Esophagus muscularis mucosa (tissue), 4 donors: ENCODE measurements at regions not wholly inside any gene's neighbourhood (a gene's known extent, or its start where the extent isn't known, plus 50 kb on each side); places are given as distances from the start of the nearest gene placed in this dataset.

ENCODE experiments used
- DNase-seq: peaks from one replicate; pipeline ENCODE4 v3.0.0-alpha.2; 2017; ENCODE audit errors: extremely low spot score
- H3K27ac ChIP-seq, 4 donors: fragments of 200-600 bp; sonication (generic); replicated peaks in 1 of 4; 1 replicate in 3 of 4; 2 replicates in 1 of 4; pipeline ENCODE4 v1.5.1; 2016 to 2019; ENCODE audit warnings: mild to moderate bottlenecking in 1 of 4
- H3K27me3 ChIP-seq, 4 donors: fragments of 200-600 bp; sonication (generic); one replicate each; pipeline versions ENCODE4 v1.5.1 to v1.6.0; 2016 to 2019
- H3K36me3 ChIP-seq, 4 donors: fragments of 200-600 bp; sonication (generic); one replicate each; pipeline ENCODE4 v1.5.1; 2016 to 2019
- H3K4me1 ChIP-seq, 4 donors: fragments of 200-600 bp; sonication (generic); one replicate each; pipeline ENCODE4 v1.5.1; 2016 to 2019
- H3K4me3 ChIP-seq, 4 donors: fragments of 200-600 bp; sonication (generic); 1 replicate in 2 of 4; 2 replicates in 2 of 4; pipeline ENCODE4 v1.5.1; 2016 to 2019; ENCODE audit warnings: mild to moderate bottlenecking in 4 of 4, moderate library complexity in 1 of 4
- H3K9me3 ChIP-seq, 4 donors: fragments of 200-600 bp; sonication (generic); 1 replicate in 3 of 4; 2 replicates in 1 of 4; pipeline ENCODE4 v1.5.1; 2016 to 2019
- CTCF ChIP-seq, 3 experiments: fragments of 200-600 bp in 2 of 3; fragments of 450-650 bp in 1 of 3; sonication (generic) in 2 of 3; IDR thresholded peaks; one replicate each; pipeline ENCODE4 v1.5.1; 2017 to 2019; ENCODE audit warnings: antibody characterized with exemption in 3 of 3, mild to moderate bottlenecking in 2 of 3, moderate library complexity in 1 of 3
- EP300 ChIP-seq: sonication (generic); formaldehyde crosslinking; IDR thresholded peaks from one replicate; pipeline ENCODE4 v1.6.1; 2017; ENCODE audit warnings: antibody characterized with exemption
- POLR2A ChIP-seq: fragments of 450-650 bp; IDR thresholded peaks from one replicate; pipeline ENCODE4 v1.6.1; 2017; ENCODE audit warnings: antibody characterized with exemption, moderate library complexity, mild to moderate bottlenecking, low read depth
- POLR2AphosphoS5 ChIP-seq, 2 donors: sonication (generic); formaldehyde crosslinking; IDR thresholded peaks; one replicate each; pipeline ENCODE4 v1.6.1; 2017; ENCODE audit warnings: antibody characterized with exemption in 2 of 2
- WGBS: methylation state at CpG from one replicate; pipeline ENCODE4 v1.1.5; 2018; 5-methylcytosine and 5-hydroxymethylcytosine counted together
- intact Hi-C: fragments of 100-400 bp; cut with DNase I; formaldehyde crosslinking; loops from one replicate; pipeline ENCODE4 v1.15.1; 2023

- Histone ChIP-seq H3K4me1 (no peaks in the 10 kb centered on the region), H3K9me3 (no peaks in the 10 kb centered on the region), H3K4me3 (no peak overlapping the region), H3K36me3 (no peaks in the 10 kb centered on the region), H3K27me3 (no peaks in the 10 kb centered on the region), H3K27ac (no peak overlapping the region)
- DNase-seq, result no peak
- TF ChIP-seq CTCF (IDR thresholded peaks at IDR 0.05), result no peak
- no peak for TF ChIP-seq POLR2A
- TF ChIP-seq POLR2AphosphoS5 (IDR thresholded peaks at IDR 0.05), result no peak
- TF ChIP-seq EP300, result no peak
- intact Hi-C loops, result no loop called here
- 81% methylated on average over 7 of the region's 7 CpGs for WGBS
Measured at GRCh38 chr5:166188501-166189325, 2102.7 kb upstream of the WWC1 start.

- Histone ChIP-seq H3K36me3 (no peaks in the 10 kb centered on the region), H3K4me1 (no peaks in the 10 kb centered on the region), H3K27me3 (no peaks in the 10 kb centered on the region), H3K9me3 (no peaks in the 10 kb centered on the region), H3K27ac (no peak overlapping the region), H3K4me3 (no peak overlapping the region)
- DNase-seq, result no peak
- intact Hi-C loops, result no loop called here
- TF ChIP-seq POLR2A (no peak), POLR2AphosphoS5 (IDR thresholded peaks at IDR 0.05) (no peak), CTCF (IDR thresholded peaks at IDR 0.05) (no peak), EP300 (no peak)
- 24% methylated on average over 3 of the region's 3 CpGs for WGBS
Measured at GRCh38 chr5:166192696-166193095, 2098.7 kb upstream of the WWC1 start.

GRCh38 chr5:166195981-166196380 lies 2095.5 kb upstream of the WWC1 start:
- H3K4me1 ChIP-seq, result no peaks in the 10 kb centered on the region
- TF ChIP-seq POLR2AphosphoS5 (IDR thresholded peaks at IDR 0.05), result no peak
- TF ChIP-seq EP300, result no peak
- no peak for TF ChIP-seq POLR2A
- TF ChIP-seq CTCF (IDR thresholded peaks at IDR 0.05), result no peak
- no peak overlapping the region for H3K4me3 ChIP-seq
- intact Hi-C loops, result no loop called here
- DNase-seq, result no peak
- H3K27me3 ChIP-seq, result no peaks in the 10 kb centered on the region
- WGBS, result 91% methylated on average over 3 of the region's 3 CpGs
- H3K27ac ChIP-seq, result no peak overlapping the region
- H3K9me3 ChIP-seq, result no peaks in the 10 kb centered on the region
- H3K36me3 ChIP-seq, result no peaks in the 10 kb centered on the region

GRCh38 chr5:166200532-166200931 lies 2090.9 kb upstream of the WWC1 start:
- no peaks in the 10 kb centered on the region for H3K9me3 ChIP-seq
- H3K4me3 ChIP-seq, result no peak overlapping the region
- H3K27ac ChIP-seq, result no peak overlapping the region
- intact Hi-C loops, result no loop called here
- no peaks in the 10 kb centered on the region for H3K36me3 ChIP-seq
- no peak for DNase-seq
- no peak for TF ChIP-seq CTCF (IDR thresholded peaks at IDR 0.05)
- TF ChIP-seq EP300, result no peak
- no peak for TF ChIP-seq POLR2AphosphoS5 (IDR thresholded peaks at IDR 0.05)
- TF ChIP-seq POLR2A, result no peak
- H3K27me3 ChIP-seq, result no peaks in the 10 kb centered on the region
- H3K4me1 ChIP-seq, result no peaks in the 10 kb centered on the region
- 85% methylated on average over 2 of the region's 2 CpGs for WGBS

GRCh38 chr5:166211640-166212039 lies 2079.8 kb upstream of the WWC1 start:
- intact Hi-C loops, result no loop called here
- Histone ChIP-seq H3K27me3 (no peaks in the 10 kb centered on the region), H3K36me3 (no peaks in the 10 kb centered on the region), H3K27ac (no peak overlapping the region), H3K9me3 (no peaks in the 10 kb centered on the region), H3K4me3 (no peak overlapping the region), H3K4me1 (no peaks in the 10 kb centered on the region)
- TF ChIP-seq CTCF (IDR thresholded peaks at IDR 0.05) (no peak), POLR2A (no peak), POLR2AphosphoS5 (IDR thresholded peaks at IDR 0.05) (no peak), EP300 (no peak)
- DNase-seq, result no peak
- WGBS, result 87% methylated on average over 3 of the region's 3 CpGs
